HepG2 (cell line): ENCODE measurements at regions not wholly inside any gene's neighbourhood (a gene's known extent, or its start where the extent isn't known, plus 50 kb on each side); places are given as distances from the start of the nearest gene placed in this dataset.

ENCODE experiments used
- ATAC-seq: fragments of 200-7000 bp; cut with Tn5 transposase; 3 replicates; pipeline ENCODE4 v1.9.1; 2020; ENCODE audit warnings: mild to moderate bottlenecking, moderate library complexity
- BruUV-seq: library from RNA; stranded (reverse); fragments of 400-500 nt; replicated peaks from 2 replicates; lab custom pipeline; 2021; lab: Mats Ljungman, UMichigan
- CTCF ChIA-PET: fragments of 300-600 bp; formaldehyde crosslinking; extraction: SDS; loops from one replicate; lab custom pipeline; 2021; ENCODE audit warnings: low total read pairs, inconsistent platforms, low intra/inter-chr PET ratio; lab: Yijun Ruan, JAX
- POLR2A ChIA-PET: fragments of 350-600 bp; sonication (Branson Sonifier 250); formaldehyde crosslinking; loops from one replicate; lab custom pipeline; 2020; ENCODE audit warnings: antibody characterized with exemption, inconsistent platforms; lab: Yijun Ruan, JAX
- DNase-seq: peaks from one replicate; pipeline ENCODE4 v3.0.0-alpha.2; 2015; ENCODE audit warnings: low spot score
- FAIRE-seq: peaks from 3 replicates; lab custom pipeline; 2011; peaks lifted over from hg19 to GRCh38; lab: Jason Lieb, UNC
- H2AFZ ChIP-seq: one replicate; pipeline ENCODE4 v1.6.1; 2011; ENCODE audit warnings: low read length, inconsistent platforms
- H3K27ac ChIP-seq: fragments of 300-600 bp; 3 replicates; pipeline ENCODE4 v1.8.0; 2011; ENCODE audit warnings: mixed run types, mild to moderate bottlenecking, mixed read lengths, low read length, inconsistent platforms; ENCODE audit not compliant: insufficient read depth; ENCODE audit errors: extremely low read length
- H3K27me3 ChIP-seq, 2 experiments: fragments of 200-600 bp in 1 of 2; 2 replicates in 1 of 2; 3 replicates in 1 of 2; pipeline versions ENCODE4 v1.6.0 to v1.8.0; 2011; ENCODE audit warnings: low read length in 2 of 2, mild to moderate bottlenecking in 2 of 2, moderate library complexity in 2 of 2, inconsistent platforms in 1 of 2; ENCODE audit not compliant: insufficient read depth in 2 of 2, control insufficient read depth in 1 of 2
- H3K36me3 ChIP-seq, 2 experiments: fragments of 200-600 bp in 1 of 2; replicated peaks in 1 of 2; 2 replicates in 1 of 2; 3 replicates in 1 of 2; pipeline versions ENCODE4 v1.5.1 to v1.8.0; 2011; ENCODE audit warnings: low read length in 2 of 2, inconsistent platforms in 1 of 2; ENCODE audit not compliant: insufficient read depth in 2 of 2, control insufficient read depth in 1 of 2
- H3K4me1 ChIP-seq: 2 replicates; pipeline ENCODE4 v1.5.1; 2012; ENCODE audit warnings: low read length, inconsistent platforms; ENCODE audit not compliant: insufficient read depth
- H3K4me2 ChIP-seq: 2 replicates; pipeline ENCODE4 v1.6.0; 2011; ENCODE audit warnings: low read depth, low read length, inconsistent platforms
- H3K4me3 ChIP-seq, 3 experiments: fragments of 200-600 bp in 1 of 3; sonication (generic), shearing (Covaris generic) in 1 of 3; replicated peaks in 1 of 3; 2 replicates each; pipeline ENCODE4 v1.5.1; 2011 to 2016; ENCODE audit warnings: low read length in 3 of 3, inconsistent platforms in 2 of 3, low read depth in 2 of 3, mild to moderate bottlenecking in 2 of 3, control low read depth in 1 of 3, mixed read lengths in 1 of 3; ENCODE audit not compliant: insufficient read depth in 1 of 3
- H3K79me2 ChIP-seq: one replicate; pipeline ENCODE4 v1.6.1; 2011; ENCODE audit warnings: low read length, inconsistent platforms; ENCODE audit not compliant: insufficient read depth
- H3K9ac ChIP-seq: 2 replicates; pipeline ENCODE4 v1.6.0; 2011; ENCODE audit warnings: mild to moderate bottlenecking, low read depth, low read length, inconsistent platforms; ENCODE audit not compliant: insufficient read depth
- H3K9me3 ChIP-seq: 2 replicates; pipeline ENCODE4 v1.5.1; 2012; ENCODE audit warnings: mild to moderate bottlenecking, low read length
- H4K20me1 ChIP-seq: 2 replicates; pipeline ENCODE4 v1.6.0; 2011; ENCODE audit warnings: inconsistent platforms, mild to moderate bottlenecking, low read length, moderate library complexity; ENCODE audit not compliant: insufficient read depth
- JUNB ChIP-seq: sonication (generic); formaldehyde crosslinking; IDR thresholded peaks from 2 replicates; pipeline ENCODE4 v1.8.0; 2022; ENCODE audit warnings: missing genetic modification reagents, mild to moderate bottlenecking, borderline replicate concordance
- NR2F6 ChIP-seq, 2 experiments: IDR thresholded peaks; 2 replicates each; pipeline ENCODE4 v1.6.1; 2016; ENCODE audit warnings: antibody characterized with exemption in 1 of 2, mild to moderate bottlenecking in 1 of 2
- RFX3 ChIP-seq: IDR thresholded peaks from 2 replicates; pipeline ENCODE4 v1.6.1; 2016; ENCODE audit warnings: missing biosample characterization, missing genetic modification reagents
- ZNF121 ChIP-seq: sonication (generic); formaldehyde crosslinking; IDR thresholded peaks from 2 replicates; pipeline ENCODE4 v1.5.0; 2020; ENCODE audit warnings: mild to moderate bottlenecking, missing genetic modification reagents
- ZNF431 ChIP-seq: sonication (generic); formaldehyde crosslinking; IDR thresholded peaks from 2 replicates; pipeline ENCODE4 v1.9.0; 2022; ENCODE audit warnings: missing genetic modification reagents, low read depth, mild to moderate bottlenecking, borderline replicate concordance
- ZNF530 ChIP-seq: sonication (generic); formaldehyde crosslinking; IDR thresholded peaks from 2 replicates; pipeline ENCODE4 v1.5.0; 2020; ENCODE audit warnings: low read depth, mild to moderate bottlenecking, missing genetic modification reagents
- ZNF576 ChIP-seq: sonication (generic); formaldehyde crosslinking; IDR thresholded peaks from 2 replicates; pipeline ENCODE4 v1.4.0; 2020; ENCODE audit warnings: mild to moderate bottlenecking, missing genetic modification reagents
- ZNF703 ChIP-seq: sonication (generic); formaldehyde crosslinking; IDR thresholded peaks from 2 replicates; pipeline ENCODE4 v1.5.1; 2020; ENCODE audit warnings: missing genetic modification reagents, mild to moderate bottlenecking, moderate library complexity, borderline replicate concordance
- ZUFSP ChIP-seq: sonication (generic); formaldehyde crosslinking; IDR thresholded peaks from 2 replicates; pipeline ENCODE4 v1.9.0; 2021; ENCODE audit warnings: missing genetic modification reagents, mild to moderate bottlenecking, borderline replicate concordance
- WGBS: methylation state at CpG from one replicate; pipeline ENCODE4 v1.1.6; 2017; ENCODE audit warnings: low lambda C conversion rate; 5-methylcytosine and 5-hydroxymethylcytosine counted together
- in situ Hi-C: cut with HindIII; loops from 2 replicates; pipeline ENCODE4 v1.10.0; 2017; ENCODE audit warnings: low pct_unique_long_range_greater_than_20kb; ENCODE audit not compliant: extremely low pct_ligation_motif_present
- intact Hi-C: fragments of 100-400 bp; cut with micrococcal nuclease; formaldehyde crosslinking; loops from one replicate; pipeline ENCODE4 v1.10.0; 2022; ENCODE audit not compliant: unreplicated experiment

DNA sequence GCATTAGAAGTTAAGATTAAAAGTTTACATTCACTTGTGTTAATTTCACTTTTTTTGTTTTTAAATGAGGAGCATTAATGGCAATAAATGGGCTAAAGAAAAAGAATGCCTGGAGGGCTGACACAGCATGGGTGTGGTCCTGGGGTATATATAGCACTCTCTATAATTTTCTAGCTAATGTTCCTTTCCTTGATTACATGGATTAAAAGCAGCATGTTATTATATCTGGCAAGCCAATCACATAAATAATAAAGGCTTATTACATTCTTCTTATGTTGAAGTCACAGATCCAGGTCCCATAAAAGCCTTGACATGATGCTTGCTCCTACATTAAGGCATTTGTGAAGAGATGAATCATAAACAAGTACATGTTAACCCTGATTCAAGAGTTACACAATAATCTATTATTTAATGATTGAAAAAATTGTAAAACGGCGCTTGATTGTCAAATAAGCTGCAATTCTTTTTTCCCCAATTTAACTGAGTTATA lies 91.4 kb downstream of the LYPLAL1 start (continued):
- TF ChIP-seq ZNF576 (no peak), RFX3 (CRISPR knock-in tag) (no peak), ZNF703 (CRISPR knock-in tag) (no peak), JUNB (CRISPR knock-in tag) (no peak), NR2F6 (IDR thresholded peaks at IDR 0.05) (no peak), NR2F6 (CRISPR knock-in tag; IDR thresholded peaks at IDR 0.05) (no peak)

- TF ChIP-seq ZNF121 (CRISPR knock-in tag) (no peak), ZUFSP (no peak), ZNF431 (CRISPR knock-in tag) (no peak), ZNF530 (CRISPR knock-in tag) (no peak)
- FAIRE-seq = no peak
- ChIA-PET CTCF (no interaction called here), POLR2A (no interaction called here)
- H3K27me3 ChIP-seq = no peaks in the 10 kb centered on the region
- H3K4me1 ChIP-seq = peaks cover 11% of the 10 kb centered on the region
- in situ Hi-C loops = no loop called here
- peak; percentile 46 for DNase-seq
- no peak overlapping the region for H3K9ac ChIP-seq
- ATAC-seq = no peak
- no peaks in the 10 kb centered on the region for H3K36me3 ChIP-seq
- WGBS = 72% methylated on average over 5 of the region's 5 CpGs
- peak overlapping the region; percentile 11 for H3K27ac ChIP-seq
- H3K4me3 ChIP-seq = no peak overlapping the region
- H3K4me2 ChIP-seq = no peak overlapping the region
- H2AFZ ChIP-seq = no peak overlapping the region
- no peaks in the 10 kb centered on the region for H3K79me2 ChIP-seq
- intact Hi-C loops = no loop called here
- peaks cover 11% of the 10 kb centered on the region for H3K9me3 ChIP-seq
- no TSS peak for BruUV-seq
- no peaks in the 10 kb centered on the region for H4K20me1 ChIP-seq
Measured at GRCh38 chr1:219264561-219264960, 90.9 kb downstream of the LYPLAL1 start.
